ENCODE measurements at regions not wholly inside any gene's neighbourhood (a gene's known extent, or its start where the extent isn't known, plus 50 kb on each side); places are given as distances from the start of the nearest gene placed in this dataset.

DNA sequence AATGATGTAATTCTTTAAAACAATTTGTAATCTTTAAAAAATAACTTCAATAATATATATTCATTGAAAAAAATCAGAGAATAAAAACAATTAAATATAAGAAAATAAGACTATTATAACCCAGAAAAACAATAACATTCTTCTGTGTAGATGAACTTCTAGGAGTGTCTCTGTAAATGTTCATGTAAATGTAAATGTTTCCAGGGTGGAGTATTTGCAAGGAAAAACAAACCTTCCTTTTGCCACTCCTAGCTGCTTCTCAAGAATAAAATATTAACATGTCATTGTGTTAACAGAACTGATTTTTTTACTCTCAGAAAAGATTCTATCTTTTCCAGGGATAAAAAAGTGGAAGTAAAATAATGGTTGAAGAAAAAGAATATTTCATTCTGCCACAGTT lies 431.9 kb downstream of the PLCL1 start:
- TF ChIP-seq EZH2 (IDR thresholded peaks at IDR 0.05; ENCODE audit: low read depth) (no peak), CTCF (conservative IDR thresholded peaks at IDR 0.05) (no peak)
- Histone ChIP-seq H3K27me3 (ENCODE audit: insufficient read depth, low read depth) (no peaks in the 10 kb centered on the region), H2AFZ (no peak overlapping the region), H3K4me2 (no peak overlapping the region), H3K4me1 (replicated peaks; ENCODE audit: insufficient read depth) (no peaks in the 10 kb centered on the region), H4K20me1 (ENCODE audit: insufficient read depth) (no peaks in the 10 kb centered on the region), H3K4me3 (no peak overlapping the region), H3K79me2 (ENCODE audit: low read depth) (no peaks in the 10 kb centered on the region), H3K9me2 (ENCODE audit: insufficient read depth) (no peaks in the 10 kb centered on the region), H3K36me3 (ENCODE audit: low read depth) (no peaks in the 10 kb centered on the region), H3K9me3 (ENCODE audit: insufficient read depth, low read depth) (no peaks in the 10 kb centered on the region), H3K27ac (no peak overlapping the region), H3F3A (ENCODE audit: insufficient read depth, low read depth) (no peaks in the 10 kb centered on the region)
- no TSS peak for BruUV-seq (replicated peaks)
- ChIA-PET CTCF (no interaction called here), POLR2A (ENCODE audit: unreplicated experiment) (no interaction called here)
- DNase-seq = no peak
- intact Hi-C loops (cut with micrococcal nuclease; ENCODE audit: unreplicated experiment) = no loop called here

GRCh38 chr2:198232281-198232680 lies 427.9 kb downstream of the PLCL1 start:
- Histone ChIP-seq H2AFZ (no peak overlapping the region), H3K79me2 (ENCODE audit: low read depth) (no peaks in the 10 kb centered on the region), H3K9me3 (ENCODE audit: insufficient read depth, low read depth) (no peaks in the 10 kb centered on the region), H3K36me3 (ENCODE audit: low read depth) (no peaks in the 10 kb centered on the region), H3K9me2 (ENCODE audit: insufficient read depth) (no peaks in the 10 kb centered on the region), H3K4me2 (no peak overlapping the region), H4K20me1 (ENCODE audit: insufficient read depth) (no peaks in the 10 kb centered on the region), H3K27ac (no peak overlapping the region), H3K4me3 (no peak overlapping the region), H3F3A (ENCODE audit: insufficient read depth, low read depth) (no peaks in the 10 kb centered on the region), H3K27me3 (ENCODE audit: insufficient read depth, low read depth) (no peaks in the 10 kb centered on the region), H3K4me1 (replicated peaks; ENCODE audit: insufficient read depth) (no peaks in the 10 kb centered on the region)
- BruUV-seq (replicated peaks) = no TSS peak
- DNase-seq = no peak
- TF ChIP-seq EZH2 (IDR thresholded peaks at IDR 0.05; ENCODE audit: low read depth) (no peak), CTCF (conservative IDR thresholded peaks at IDR 0.05) (no peak)
- CTCF ChIA-PET = no interaction called here
- POLR2A ChIA-PET (ENCODE audit: unreplicated experiment) = no interaction called here
- intact Hi-C loops (cut with micrococcal nuclease; ENCODE audit: unreplicated experiment) = no loop called here

- Histone ChIP-seq H3K36me3 (ENCODE audit: low read depth) (no peaks in the 10 kb centered on the region), H3F3A (ENCODE audit: insufficient read depth, low read depth) (no peaks in the 10 kb centered on the region), H3K4me2 (no peak overlapping the region), H3K79me2 (ENCODE audit: low read depth) (no peaks in the 10 kb centered on the region), H2AFZ (no peak overlapping the region), H3K27me3 (ENCODE audit: insufficient read depth, low read depth) (no peaks in the 10 kb centered on the region), H3K27ac (no peak overlapping the region), H4K20me1 (ENCODE audit: insufficient read depth) (no peaks in the 10 kb centered on the region), H3K4me1 (replicated peaks; ENCODE audit: insufficient read depth) (no peaks in the 10 kb centered on the region), H3K9me3 (ENCODE audit: insufficient read depth, low read depth) (no peaks in the 10 kb centered on the region), H3K9me2 (ENCODE audit: insufficient read depth) (no peaks in the 10 kb centered on the region), H3K4me3 (no peak overlapping the region)
- ChIA-PET POLR2A (ENCODE audit: unreplicated experiment) (no interaction called here), CTCF (no interaction called here)
- intact Hi-C loops (cut with micrococcal nuclease; ENCODE audit: unreplicated experiment) = no loop called here
- DNase-seq = no peak
- TF ChIP-seq EZH2 (IDR thresholded peaks at IDR 0.05; ENCODE audit: low read depth) (no peak), CTCF (conservative IDR thresholded peaks at IDR 0.05) (no peak)
- no TSS peak for BruUV-seq (replicated peaks)
These were observed 427.2 kb downstream of the PLCL1 start for GRCh38 chr2:198231562-198231961.

Data from PC-9 (cell line).